GM10847 (cell line): ENCODE measurements at regions not wholly inside any gene's neighbourhood (a gene's known extent, or its start where the extent isn't known, plus 50 kb on each side); places are given as distances from the start of the nearest gene placed in this dataset.

Source experiments
- POLR2A ChIP-seq: IDR thresholded peaks from 2 replicates; pipeline ENCODE4 v1.6.1; 2011; ENCODE audit not compliant: insufficient read length; ENCODE audit errors: extremely low read depth

DNA sequence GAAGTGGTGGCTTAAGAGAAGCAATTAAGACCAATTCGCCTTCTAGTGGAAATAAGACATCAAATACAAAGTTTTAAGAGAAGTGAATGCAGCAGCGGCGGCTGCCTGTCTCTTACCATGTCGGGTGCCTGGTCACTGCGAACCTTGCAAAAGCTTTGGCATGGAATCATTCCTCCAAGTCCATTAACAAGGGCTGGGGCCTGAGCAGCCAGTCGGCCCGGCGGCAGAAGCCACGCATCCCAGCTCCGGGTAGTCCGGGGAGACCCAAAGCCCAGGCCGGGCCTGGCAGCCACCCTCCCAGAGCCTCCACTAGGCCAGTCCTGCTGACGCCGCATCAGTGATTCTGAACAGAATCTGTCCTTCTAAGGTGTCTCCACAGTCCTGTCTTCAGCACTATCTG is 321.0 kb downstream of the TMEM121 start:
- TF ChIP-seq POLR2A = no peak

DNA sequence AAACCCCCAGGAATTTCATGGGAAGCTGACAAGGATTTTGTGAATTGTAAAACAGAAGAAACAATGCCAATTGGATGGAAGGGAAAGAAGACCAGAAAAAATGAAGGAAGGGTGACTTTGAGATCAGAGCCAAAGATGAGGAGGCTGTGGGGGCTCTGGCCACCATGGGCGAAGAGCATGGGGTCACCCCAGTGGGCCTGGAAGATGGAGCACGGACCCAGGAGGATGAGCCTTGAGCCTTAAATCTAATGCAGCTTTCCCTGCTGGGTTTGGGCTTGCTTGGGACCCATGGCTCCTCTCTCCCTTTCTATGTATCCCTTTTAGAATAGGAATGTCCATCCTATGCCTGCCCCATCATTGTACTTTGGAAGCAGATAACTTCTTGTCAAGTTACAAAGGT is 322.2 kb downstream of the TMEM121 start:
- TF ChIP-seq POLR2A = no peak

DNA sequence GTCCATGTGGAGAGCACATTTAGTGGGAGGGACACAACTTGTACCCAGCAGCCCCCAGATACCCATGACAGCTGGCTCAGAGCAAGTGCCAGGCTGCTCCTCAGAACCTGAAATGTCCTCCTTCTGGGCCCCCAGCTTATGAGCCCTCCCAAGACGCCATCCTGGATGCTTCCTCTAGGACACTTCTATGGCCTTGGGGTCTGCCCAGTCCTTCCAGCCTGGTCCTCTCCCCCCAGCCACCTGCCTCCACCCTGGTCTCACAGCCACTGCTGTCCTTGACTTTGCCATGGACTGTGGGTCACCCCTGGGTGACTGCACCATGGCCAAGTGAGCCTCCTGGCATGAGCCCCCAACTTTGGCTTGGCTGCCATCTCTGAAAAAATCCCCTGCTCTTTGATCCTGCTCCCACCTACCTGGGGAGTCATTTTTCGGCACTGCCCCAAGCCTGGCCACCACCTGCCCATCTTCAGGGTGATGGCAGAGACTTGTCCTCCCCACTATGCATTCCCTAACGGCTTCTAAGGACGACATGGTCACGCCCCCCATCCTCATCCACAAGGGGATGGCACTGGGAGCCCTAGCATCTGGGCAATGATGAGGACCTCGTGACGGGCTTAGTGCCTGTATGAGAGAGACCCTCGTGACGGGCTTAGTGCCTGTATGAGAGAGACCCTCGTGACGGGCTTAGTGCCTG is 323.7 kb downstream of the TMEM121 start:
- TF ChIP-seq POLR2A = no peak

DNA sequence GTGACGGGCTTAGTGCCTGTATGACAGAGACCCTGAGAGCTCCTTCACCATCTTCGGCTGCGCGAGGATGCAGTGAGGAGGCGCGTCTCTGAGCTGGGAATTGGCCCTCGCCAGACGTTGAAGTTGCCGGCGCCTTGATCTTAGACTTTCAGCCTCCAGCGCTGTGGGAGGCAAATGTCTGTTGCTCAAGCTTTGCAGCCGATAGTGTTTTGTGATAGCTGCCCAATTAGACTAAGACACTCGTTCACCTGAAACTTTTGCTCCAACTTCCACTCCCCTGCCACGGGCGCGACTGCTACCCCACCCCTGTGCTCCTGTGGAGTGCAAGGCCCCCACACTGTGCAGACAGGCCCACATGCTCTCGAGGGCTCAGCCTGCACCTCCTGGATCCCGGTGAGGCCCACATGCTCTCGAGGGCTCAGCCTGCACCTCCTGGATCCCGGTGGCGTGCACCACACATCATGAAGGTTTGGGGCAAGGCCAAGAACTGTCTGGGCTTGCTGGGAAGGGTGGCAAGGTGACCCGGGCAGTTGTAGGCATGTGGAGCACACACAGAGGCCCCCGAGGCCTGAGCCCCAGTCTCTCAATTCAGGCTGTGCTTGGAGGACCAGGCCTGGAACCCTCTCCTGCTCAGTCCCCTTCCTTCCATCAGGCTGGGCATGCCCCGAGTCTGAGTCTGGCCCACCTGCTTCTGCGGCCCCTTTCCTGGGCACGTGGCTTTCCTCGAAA is 324.6 kb downstream of the TMEM121 start:
- TF ChIP-seq POLR2A = peak; percentile 8

DNA sequence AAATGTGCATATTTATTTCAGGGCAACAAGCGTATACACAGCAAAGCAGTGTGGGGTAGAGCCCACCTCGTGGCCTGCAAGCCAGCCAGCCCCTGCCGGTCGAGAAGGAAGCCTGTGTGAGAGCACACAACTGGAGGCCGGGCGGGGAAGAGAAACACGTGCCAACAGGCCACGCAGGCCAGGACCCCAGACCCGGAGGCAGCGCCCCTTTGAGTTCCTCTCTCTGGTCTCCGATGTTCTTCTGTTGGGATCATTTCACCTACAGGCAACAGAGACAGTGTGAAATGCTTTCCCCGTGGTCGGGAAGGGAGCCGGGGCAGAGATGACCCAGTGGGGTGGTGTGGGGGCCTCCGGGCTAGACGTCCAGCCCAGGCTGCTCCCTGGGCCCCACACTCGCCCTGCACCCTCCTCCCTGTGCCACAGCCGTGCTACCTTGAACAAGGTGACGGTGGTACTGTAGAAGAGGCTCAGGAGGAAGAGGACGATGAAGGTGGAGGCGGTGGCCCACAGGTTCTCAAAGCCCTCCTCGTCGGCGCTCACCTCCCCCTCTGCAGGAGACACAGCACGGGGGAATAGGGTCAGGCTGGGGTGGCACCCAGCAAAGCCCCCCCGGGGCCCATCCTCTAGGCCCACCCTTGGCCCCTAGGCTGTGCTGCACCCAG is 325.5 kb downstream of the TMEM121 start:
- no peak for TF ChIP-seq POLR2A

DNA sequence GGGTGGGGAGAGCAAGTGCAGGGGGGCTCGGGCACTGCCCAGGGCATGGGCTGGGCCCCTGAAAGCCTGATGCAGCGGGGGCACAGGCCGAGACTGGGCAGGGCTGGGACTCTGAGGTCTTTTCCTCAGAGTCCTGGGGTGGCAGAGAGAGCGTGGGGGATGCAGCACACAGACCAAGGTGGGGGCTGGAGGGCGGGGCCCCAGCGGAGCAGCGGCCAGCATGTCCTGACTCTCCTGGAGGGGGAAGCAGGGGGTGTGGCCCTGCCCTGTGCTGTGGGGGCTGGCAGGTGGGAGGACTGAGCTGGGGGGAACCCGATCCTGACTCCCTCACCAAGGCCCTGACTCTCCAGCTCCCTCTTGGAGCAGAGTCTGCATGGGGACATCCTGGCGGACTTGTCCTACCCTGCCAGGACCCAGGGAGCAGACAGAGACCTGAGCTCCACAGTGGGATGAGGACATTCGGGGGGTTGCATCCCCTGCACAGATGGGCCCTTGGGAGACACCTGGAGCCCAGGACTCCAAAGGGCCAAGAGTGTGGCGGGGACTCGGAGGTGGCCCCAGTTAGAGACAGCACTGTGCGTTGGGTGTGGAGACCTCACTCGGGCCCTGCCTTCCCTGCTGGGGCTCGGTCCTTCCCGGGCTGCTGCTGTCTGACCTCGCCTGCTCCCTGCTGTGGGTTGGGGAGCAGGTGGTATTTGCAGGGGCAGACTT is 326.1 kb downstream of the TMEM121 start:
- peak; percentile 51 for TF ChIP-seq POLR2A

DNA sequence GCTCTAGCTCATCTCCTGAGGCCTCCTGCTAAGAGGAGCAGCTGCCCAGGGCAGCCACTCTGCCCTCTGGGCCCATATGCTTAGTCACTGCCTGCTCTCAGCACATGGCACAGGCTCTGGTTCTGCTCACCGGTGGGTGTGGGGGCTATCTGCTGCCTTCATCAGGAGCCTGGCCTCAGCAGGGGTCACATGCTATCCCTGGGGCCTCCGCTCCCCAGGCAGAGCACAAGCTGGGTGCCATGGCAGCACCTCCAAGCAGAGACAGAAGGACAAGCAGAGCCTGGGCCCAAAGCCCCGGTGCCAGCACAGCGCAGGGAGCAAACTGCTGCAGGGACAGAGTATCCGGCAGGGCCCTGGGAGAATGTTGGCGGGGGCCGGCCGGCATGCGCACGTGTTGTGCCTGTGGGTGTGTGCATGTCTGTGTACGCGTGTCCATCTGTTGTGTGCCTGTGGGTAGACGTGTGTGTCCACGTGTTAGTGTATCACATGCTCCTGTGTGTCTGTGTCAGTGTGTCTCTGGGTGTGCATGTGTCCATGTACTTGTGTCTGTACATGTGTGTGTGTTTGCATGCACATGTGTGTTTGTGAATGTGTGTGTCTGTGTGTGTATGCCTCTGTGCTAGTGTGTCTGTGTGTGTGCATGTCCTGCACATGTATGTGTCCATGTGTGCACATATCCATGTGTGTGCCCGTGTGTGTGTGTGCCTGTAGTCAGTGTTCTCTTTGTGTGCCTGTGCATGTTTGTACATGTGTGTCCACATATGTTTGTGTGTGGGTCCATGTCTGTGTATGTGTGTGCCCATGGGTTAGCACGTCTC is 326.9 kb downstream of the TMEM121 start:
- TF ChIP-seq POLR2A = peak; percentile 76

DNA sequence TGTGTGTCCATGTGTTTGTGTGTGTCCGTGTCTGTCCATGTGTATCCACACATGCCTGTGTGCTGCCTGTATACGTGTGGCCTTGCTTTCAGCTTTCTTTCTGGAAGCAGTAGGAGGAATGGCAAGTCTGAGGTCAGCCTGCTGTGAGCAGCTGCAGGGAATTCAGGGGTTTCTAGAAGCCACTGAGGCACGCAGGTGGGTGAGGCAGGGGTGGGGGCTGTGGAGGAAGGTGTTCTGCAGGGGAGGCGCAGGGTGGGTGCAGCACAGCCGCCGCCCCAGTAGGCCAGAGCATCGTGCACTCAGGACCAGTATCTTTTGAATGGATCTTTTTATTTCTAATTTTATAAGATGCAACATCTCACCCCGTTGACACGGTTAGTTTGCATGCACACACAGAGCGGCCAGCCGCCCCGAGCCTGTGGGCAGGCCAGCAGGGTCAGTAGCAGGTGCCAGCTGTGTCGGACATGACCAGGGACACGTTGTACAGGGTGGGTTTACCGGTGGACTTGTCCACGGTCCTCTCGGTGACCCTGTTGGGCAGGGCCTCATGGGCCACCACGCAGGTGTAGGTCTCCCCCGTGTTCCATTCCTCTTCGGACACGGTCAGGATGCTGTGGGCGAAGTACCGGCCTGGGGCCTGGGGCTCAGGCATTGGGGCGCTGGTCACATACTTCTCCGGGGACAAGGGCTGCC is 327.7 kb downstream of the TMEM121 start:
- no peak for TF ChIP-seq POLR2A

DNA sequence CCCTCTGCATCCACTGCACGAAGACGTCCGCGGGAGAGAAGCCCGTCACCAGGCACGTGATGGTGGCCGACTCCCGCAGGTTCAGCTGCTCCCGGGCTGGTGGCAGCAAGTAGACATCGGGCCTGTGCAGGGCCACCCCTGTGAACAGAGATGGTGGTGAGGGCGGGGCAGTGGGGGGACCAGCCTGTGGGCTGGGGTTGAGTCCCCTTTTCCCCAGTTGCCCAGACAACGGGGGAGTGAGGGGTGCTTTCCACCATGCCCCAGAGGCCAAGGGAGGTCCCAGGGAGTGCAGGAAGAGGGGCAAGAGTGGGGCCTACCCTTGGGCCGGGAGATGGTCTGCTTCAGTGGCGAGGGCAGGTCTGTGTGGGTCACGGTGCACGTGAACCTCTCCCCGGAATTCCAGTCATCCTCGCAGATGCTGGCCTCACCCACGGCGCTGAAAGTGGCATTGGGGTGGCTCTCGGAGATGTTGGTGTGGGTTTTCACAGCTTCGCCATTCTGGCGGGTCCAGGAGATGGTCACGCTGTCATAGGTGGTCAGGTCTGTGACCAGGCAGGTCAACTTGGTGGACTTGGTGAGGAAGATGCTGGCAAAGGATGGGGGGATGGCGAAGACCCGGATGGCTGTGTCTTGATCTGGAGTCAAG is 328.3 kb downstream of the TMEM121 start:
- peak; percentile 48 for TF ChIP-seq POLR2A

DNA sequence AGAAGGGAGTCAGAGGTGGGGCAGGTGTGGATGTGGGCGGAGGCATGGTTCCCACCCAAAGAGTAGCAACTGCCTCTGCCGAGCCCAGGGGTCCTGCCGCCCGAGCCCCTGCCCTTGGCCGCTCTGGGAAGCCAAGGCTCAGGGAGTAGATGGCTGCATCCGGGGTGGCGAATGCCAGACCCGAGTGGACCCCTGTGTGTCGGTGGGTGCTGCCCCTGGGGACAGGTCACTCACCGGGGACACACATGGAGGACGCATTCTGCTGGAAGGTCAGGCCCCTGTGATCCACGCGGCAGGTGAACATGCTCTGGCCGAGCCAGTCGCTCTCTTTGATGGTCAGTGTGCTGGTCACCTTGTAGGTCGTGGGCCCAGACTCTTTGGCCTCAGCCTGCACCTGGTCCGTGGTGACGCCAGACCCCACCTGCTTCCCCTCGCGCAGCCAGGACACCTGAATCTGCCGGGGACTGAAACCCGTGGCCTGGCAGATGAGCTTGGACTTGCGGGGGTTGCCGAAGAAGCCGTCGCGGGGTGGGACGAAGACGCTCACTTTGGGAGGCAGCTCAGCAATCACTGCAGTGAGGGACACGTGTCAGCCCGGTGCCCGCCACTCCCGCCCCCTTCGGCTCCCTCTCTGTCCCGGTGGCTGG is 329.0 kb downstream of the TMEM121 start:
- TF ChIP-seq POLR2A = peak; percentile 51

DNA sequence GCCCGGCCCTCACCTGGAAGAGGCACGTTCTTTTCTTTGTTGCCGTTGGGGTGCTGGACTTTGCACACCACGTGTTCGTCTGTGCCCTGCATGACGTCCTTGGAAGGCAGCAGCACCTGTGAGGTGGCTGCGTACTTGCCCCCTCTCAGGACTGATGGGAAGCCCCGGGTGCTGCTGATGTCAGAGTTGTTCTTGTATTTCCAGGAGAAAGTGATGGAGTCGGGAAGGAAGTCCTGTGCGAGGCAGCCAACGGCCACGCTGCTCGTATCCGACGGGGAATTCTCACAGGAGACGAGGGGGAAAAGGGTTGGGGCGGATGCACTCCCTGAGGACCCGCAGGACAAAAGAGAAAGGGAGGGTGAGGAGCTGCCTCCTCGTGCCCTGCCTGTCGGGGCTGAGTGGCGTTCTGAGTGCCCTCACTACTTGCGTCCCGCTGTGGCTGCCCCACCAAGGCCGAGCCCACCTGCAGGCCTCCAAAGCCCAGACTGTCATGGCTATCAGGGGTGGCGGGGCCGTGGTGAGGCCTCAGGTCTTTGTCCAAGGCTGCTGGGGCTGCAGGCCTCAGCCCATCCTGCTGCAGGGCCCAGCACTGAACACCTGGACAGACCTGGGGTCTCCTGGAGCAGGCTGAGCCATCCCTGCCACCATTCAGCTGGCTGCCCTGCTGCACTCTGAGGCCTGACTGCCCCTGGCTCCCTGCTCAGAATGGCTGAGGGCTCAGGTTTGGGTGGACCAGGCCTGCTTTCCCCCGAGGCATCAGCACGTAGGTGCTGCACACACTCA is 329.7 kb downstream of the TMEM121 start:
- no peak for TF ChIP-seq POLR2A

DNA sequence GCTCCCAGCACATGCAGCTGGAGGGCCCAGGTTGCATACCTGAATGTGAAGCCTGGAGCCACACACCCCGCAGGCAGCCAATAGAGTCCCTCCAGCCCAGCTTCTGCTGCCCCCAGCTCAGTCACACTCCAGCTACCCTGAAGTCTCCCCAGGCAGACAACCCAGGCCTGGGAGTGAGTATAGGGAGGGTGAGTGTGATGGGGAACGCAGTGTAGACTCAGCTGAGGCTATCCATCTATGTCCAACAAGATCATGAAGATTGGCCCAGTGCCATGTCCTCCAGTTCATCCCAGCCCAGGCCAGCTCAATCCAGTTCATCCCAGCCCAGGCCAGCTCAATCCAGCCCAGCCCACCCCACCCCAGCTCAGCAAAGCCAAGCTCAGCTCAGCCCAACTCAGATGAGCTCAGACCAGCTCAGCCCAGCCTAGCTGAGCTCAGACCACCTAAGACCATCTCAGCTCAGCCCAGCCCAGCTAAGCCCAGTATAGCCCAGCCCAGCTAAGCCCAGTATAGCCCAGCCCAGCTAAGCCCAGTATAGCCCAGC is 330.4 kb downstream of the TMEM121 start:
- TF ChIP-seq POLR2A = no peak
